CD4-positive, alpha-beta memory T cell (primary cell): ENCODE measurements at regions not wholly inside any gene's neighbourhood (a gene's known extent, or its start where the extent isn't known, plus 50 kb on each side); places are given as distances from the start of the nearest gene placed in this dataset.

Source experiments
- CTCF ChIA-PET: fragments of 350-600 bp; sonication (Branson Sonifier 250); formaldehyde crosslinking; loops from one replicate; lab custom pipeline; 2021; ENCODE audit warnings: inconsistent platforms; ENCODE audit not compliant: partially characterized antibody; lab: Charles Lee
- POLR2A ChIA-PET: fragments of 350-600 bp; sonication (Branson Sonifier 250); formaldehyde crosslinking; loops from one replicate; lab custom pipeline; 2021; ENCODE audit not compliant: partially characterized antibody; lab: Charles Lee
- DNase-seq, 5 donors: peaks; one replicate each; pipeline versions ENCODE4 v3.0.0 to v3.0.0-alpha.2; 2020 to 2022; ENCODE audit warnings: mixed read lengths in 1 of 5
- H3K27ac ChIP-seq: one replicate; pipeline ENCODE4 v1.7.0; 2013; ENCODE audit warnings: low read depth, low read length
- H3K27me3 ChIP-seq: 2 replicates; pipeline ENCODE4 v1.7.0; 2013; ENCODE audit warnings: mild to moderate bottlenecking, low read length, moderate library complexity; ENCODE audit not compliant: insufficient read depth
- H3K36me3 ChIP-seq: 2 replicates; pipeline ENCODE4 v1.7.0; 2013; ENCODE audit warnings: mild to moderate bottlenecking, low read length, moderate library complexity; ENCODE audit not compliant: insufficient read depth
- H3K4me1 ChIP-seq: 2 replicates; pipeline ENCODE4 v1.7.0; 2013; ENCODE audit warnings: mild to moderate bottlenecking, low read length, moderate library complexity; ENCODE audit not compliant: insufficient read depth
- H3K4me3 ChIP-seq, 2 donors: one replicate each; pipeline ENCODE4 v1.7.0; 2013; ENCODE audit warnings: low read length in 2 of 2, mild to moderate bottlenecking in 1 of 2
- H3K9me3 ChIP-seq, 2 donors: one replicate each; pipeline ENCODE4 v1.7.0; 2013; ENCODE audit warnings: low read length in 2 of 2, control low read depth in 1 of 2; ENCODE audit not compliant: control insufficient read depth in 1 of 2
- H3K27ac Mint-ChIP-seq, 7 donors: one replicate each; pipeline ENCODE4 v1.8.0; 2020 to 2021; ENCODE audit warnings: mixed read lengths in 7 of 7, mild to moderate bottlenecking in 6 of 7, inconsistent platforms in 3 of 7, moderate library complexity in 3 of 7
- H3K27me3 Mint-ChIP-seq, 2 donors: one replicate each; pipeline ENCODE4 v1.8.0; 2020 to 2021; ENCODE audit warnings: mixed read lengths in 2 of 2
- H3K36me3 Mint-ChIP-seq, 2 donors: one replicate each; pipeline ENCODE4 v1.8.0; 2020 to 2021; ENCODE audit warnings: mixed read lengths in 2 of 2, inconsistent platforms in 1 of 2, mild to moderate bottlenecking in 1 of 2
- H3K4me1 Mint-ChIP-seq, 4 donors: one replicate each; pipeline ENCODE4 v1.8.0; 2020 to 2021; ENCODE audit warnings: mixed read lengths in 4 of 4, mild to moderate bottlenecking in 1 of 4
- H3K4me3 Mint-ChIP-seq, 8 donors: one replicate each; pipeline ENCODE4 v1.8.0; 2020 to 2021; ENCODE audit warnings: mixed read lengths in 8 of 8, mild to moderate bottlenecking in 7 of 8, moderate library complexity in 6 of 8, inconsistent platforms in 3 of 8
- H3K9me3 Mint-ChIP-seq, 8 donors: one replicate each; pipeline ENCODE4 v1.8.0; 2020 to 2021; ENCODE audit warnings: mixed read lengths in 8 of 8, mild to moderate bottlenecking in 5 of 8, inconsistent platforms in 3 of 8, moderate library complexity in 1 of 8
- intact Hi-C: fragments of 100-400 bp; cut with micrococcal nuclease; formaldehyde crosslinking; loops from one replicate; pipeline ENCODE4 v1.15.1; 2023

GRCh38 chr21:45592208-45592619 is 50.0 kb upstream of the SLC19A1 start:
- Histone ChIP-seq H3K36me3 (no peaks in the 10 kb centered on the region), H3K27ac (peak overlapping the region; percentile 51), H3K4me3 (no peak overlapping the region), H3K4me1 (peaks cover 36% of the 10 kb centered on the region), H3K27me3 (no peaks in the 10 kb centered on the region), H3K9me3 (no peaks in the 10 kb centered on the region)
- peaks cover 16 to 21% (median 18%) of the 10 kb centered on the region in 4 donors for H3K4me1 Mint-ChIP-seq
- peak; percentile 71 to 94 (median 86) for DNase-seq
- POLR2A ChIA-PET = interaction anchor here (0.9 to 1.2 kb wide), 3 partner anchors 36 to 304 kb away, joined by 3 to 6 read pairs (median 3); partner anchors contain the start of gene POFUT2
- CTCF ChIA-PET = interaction anchor here (0.6 to 1.4 kb wide), 4 partner anchors 36 to 1707 kb away, joined by 3 to 4 read pairs (median 3); no protein-coding TSS in a partner anchor
- peaks cover 0 to 8% (median 3%) of the 10 kb centered on the region in 8 donors for H3K9me3 Mint-ChIP-seq
- H3K4me3 Mint-ChIP-seq = no peak overlapping the region
- H3K36me3 Mint-ChIP-seq = peaks cover 0 to 2% of the 10 kb centered on the region in 2 donors
- H3K27ac Mint-ChIP-seq = peak overlapping the region in 2 of 7 donors; percentile 72 to 86
- intact Hi-C loops = loop anchor here (5.0 kb wide), 1 partner anchor 305 kb away; the partner anchor contains the start of gene POFUT2
- H3K27me3 Mint-ChIP-seq = peaks cover 2 to 9% of the 10 kb centered on the region in 2 donors

DNA sequence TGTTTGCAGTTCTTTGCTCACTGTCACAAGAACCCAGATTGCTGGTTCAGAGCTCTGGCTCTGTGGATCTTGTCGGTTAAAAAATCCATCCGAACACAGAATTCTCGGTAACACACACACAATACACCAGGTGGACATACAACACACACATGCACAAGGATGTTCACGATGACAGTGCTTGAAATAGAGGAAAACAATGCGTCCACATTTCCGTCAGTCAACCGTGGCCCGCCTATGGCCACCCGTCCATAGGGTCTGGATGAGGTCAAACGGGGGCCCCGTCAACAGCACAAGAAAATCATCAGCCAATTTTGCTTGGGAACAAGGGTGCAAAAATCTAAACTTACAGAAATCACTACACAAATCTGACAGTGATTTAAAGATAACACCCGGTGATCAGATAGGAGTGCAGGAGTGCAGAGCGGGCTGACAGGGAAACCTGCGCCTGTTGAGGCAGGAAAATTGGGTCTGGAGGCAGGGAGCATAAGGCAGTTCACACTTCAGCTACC is 50.4 kb upstream of the SLC19A1 start:
- no peak overlapping the region for H3K4me3 Mint-ChIP-seq
- Histone ChIP-seq H3K27ac (peak overlapping the region; percentile 51), H3K4me1 (peaks cover 36% of the 10 kb centered on the region), H3K36me3 (no peaks in the 10 kb centered on the region), H3K9me3 (no peaks in the 10 kb centered on the region), H3K27me3 (no peaks in the 10 kb centered on the region), H3K4me3 (no peak overlapping the region)
- H3K4me1 Mint-ChIP-seq = peaks cover 16 to 21% (median 18%) of the 10 kb centered on the region in 4 donors
- CTCF ChIA-PET = interaction anchor here (0.7 to 1.4 kb wide), 3 partner anchors 37 to 114 kb away, joined by 3 to 4 read pairs (median 3); no protein-coding TSS in a partner anchor
- intact Hi-C loops = loop anchor here (5.0 kb wide), 1 partner anchor 305 kb away; the partner anchor contains the start of gene POFUT2
- H3K9me3 Mint-ChIP-seq = peaks cover 0 to 4% (median 0%) of the 10 kb centered on the region in 8 donors
- H3K27me3 Mint-ChIP-seq = peaks cover 2 to 6% of the 10 kb centered on the region in 2 donors
- peak overlapping the region in 2 of 7 donors; percentile 72 to 86 for H3K27ac Mint-ChIP-seq
- POLR2A ChIA-PET = interaction anchor here (0.9 to 1.2 kb wide), 3 partner anchors 37 to 305 kb away, joined by 3 to 6 read pairs (median 3); partner anchors contain the start of gene POFUT2
- H3K36me3 Mint-ChIP-seq = peaks cover 0 to 1% of the 10 kb centered on the region in 2 donors
- DNase-seq = no peak

DNA sequence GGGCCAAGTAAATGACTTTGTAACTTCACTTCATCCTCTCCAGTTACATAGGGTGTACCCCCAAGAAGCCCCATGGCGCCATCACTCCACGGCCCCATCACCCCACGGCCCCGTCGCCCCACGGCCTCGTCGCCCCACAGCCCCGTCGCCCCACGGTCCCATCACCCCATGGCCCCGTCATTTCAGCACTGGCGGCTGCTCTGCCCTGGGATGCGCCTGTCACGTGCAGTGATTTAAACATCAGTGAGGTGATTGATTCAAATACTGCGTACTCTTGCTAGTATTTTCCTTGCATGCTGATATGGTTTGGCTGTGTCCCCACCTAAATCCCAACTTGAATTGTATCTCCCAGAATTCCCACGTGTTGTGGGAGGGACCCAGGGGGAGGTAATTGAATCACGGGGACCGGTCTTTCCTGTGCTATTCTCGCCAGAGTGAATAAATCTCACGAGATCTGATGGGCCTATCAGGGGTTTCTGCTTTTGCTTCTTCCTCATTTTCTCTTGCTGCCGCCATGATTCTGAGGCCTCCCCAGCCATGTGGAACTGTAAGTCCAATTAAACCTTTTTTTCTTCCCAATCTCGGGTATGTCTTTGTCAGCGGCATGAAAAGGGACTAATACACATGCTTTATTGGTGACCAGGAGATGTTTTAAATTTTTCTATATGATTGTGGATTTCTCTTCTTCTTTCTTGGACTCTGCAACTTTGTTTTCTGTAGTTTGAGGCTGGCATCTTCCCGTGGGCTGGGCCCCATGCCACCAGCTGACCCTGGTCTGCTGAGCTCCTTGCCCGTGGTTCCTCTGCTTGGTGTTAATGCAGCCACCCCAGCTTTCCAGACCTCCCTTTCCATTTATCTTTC is 50.1 kb upstream of the PCBP3 start:
- Mint-ChIP-seq H3K27ac (peak overlapping the region in 6 of 7 donors; percentile 11 to 87 (median 71)), H3K9me3 (no peaks in the 10 kb centered on the region), H3K36me3 (peaks cover 0 to 1% of the 10 kb centered on the region in 2 donors), H3K4me3 (no peak overlapping the region), H3K4me1 (peaks cover 16 to 21% (median 18%) of the 10 kb centered on the region in 4 donors), H3K27me3 (peaks cover 2 to 6% of the 10 kb centered on the region in 2 donors)
- ChIA-PET CTCF (interaction anchor here (1.4 kb wide), 1 partner anchor 37 kb away, joined by 4 read pairs; no protein-coding TSS in a partner anchor), POLR2A (no interaction called here)
- Histone ChIP-seq H3K9me3 (no peaks in the 10 kb centered on the region), H3K4me3 (no peak overlapping the region), H3K27ac (peak overlapping the region; percentile 51), H3K27me3 (no peaks in the 10 kb centered on the region), H3K4me1 (peaks cover 36% of the 10 kb centered on the region), H3K36me3 (no peaks in the 10 kb centered on the region)
- DNase-seq = no peak
- intact Hi-C loops = loop anchor here (5.0 kb wide), 1 partner anchor 306 kb away; the partner anchor contains the start of gene POFUT2
